Fibroblast of the conjunctiva (primary cell): ENCODE measurements at regions not wholly inside any gene's neighbourhood (a gene's known extent, or its start where the extent isn't known, plus 50 kb on each side); places are given as distances from the start of the nearest gene placed in this dataset.
"Not testable (repeated sequence)": the region's sequence is repeated elsewhere in the genome, so short reads cannot be mapped to it uniquely, and the experiment has no call there.

Source experiments
- DNase-seq: peaks from one replicate; pipeline ENCODE4 v3.0.0-alpha.2; 2010; ENCODE audit warnings: low read depth

- DNase-seq: no peak
These were observed 154.4 kb upstream of the UGT8 start for GRCh38 chr4:114444211-114444610.

- not testable (repeated sequence) for DNase-seq
These were observed 150.6 kb upstream of the UGT8 start for GRCh38 chr4:114447963-114448516.

DNA sequence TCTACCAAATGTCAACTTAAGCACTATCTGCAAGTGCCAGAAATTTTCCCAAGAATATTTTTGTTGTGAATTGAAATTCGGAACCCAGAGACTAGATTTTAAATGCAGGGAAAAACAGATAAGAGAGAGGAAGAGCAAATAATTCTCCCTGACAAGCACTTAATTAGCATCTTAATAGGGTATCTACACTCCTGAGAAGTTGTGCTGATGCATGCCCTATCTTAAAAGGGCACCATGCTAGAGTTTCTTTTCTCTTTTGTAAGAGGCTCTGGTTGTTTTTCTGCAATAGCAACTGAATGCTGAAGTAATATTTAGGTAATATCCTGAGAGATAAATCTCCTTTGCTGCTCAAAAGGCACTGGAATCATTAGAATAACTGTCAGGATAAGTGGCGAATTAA, 139.9 kb upstream of the UGT8 start:
- DNase-seq: no peak

- no peak for DNase-seq
These were observed 133.8 kb upstream of the UGT8 start for GRCh38 chr4:114464726-114465272.

DNA sequence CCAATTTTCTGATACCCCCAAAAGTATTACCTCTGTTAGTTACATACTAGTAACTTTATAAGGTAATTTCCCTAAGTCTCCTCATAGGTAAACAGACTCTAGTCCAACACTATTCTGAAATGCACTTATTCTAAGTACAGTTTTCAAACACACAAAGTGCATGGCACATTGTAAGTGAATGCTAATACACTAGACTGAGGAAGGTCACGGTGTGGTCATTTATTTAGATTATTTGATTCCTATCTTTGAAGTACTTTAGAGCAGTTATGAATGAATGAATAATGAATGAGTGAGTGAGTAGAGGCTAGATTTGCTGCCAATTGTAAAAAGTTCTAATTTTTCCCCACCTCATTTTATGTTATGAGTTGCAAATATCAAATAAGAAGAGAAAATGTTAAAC, 132.8 kb upstream of the UGT8 start:
- no peak for DNase-seq

DNA sequence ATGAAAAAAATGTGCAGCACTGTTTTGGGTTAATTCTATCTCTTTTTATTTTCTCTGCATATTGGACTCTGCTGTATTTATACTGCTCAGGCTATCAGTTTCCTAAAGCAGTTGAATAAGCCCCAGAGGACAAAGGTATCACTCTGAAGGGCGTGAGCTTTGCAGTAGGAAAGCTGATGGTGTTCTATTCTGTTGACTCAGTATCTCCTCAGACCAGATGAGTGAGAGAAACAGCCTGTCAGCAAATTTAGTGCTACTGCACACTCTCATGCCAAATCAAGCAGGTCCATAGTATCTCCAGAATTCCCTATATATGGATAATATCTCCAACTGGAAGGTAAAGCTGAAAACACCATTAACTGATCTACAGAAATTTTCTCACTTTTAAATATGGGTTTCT, 132.3 kb upstream of the UGT8 start:
- no peak for DNase-seq

GRCh38 chr4:114472269-114473032, 126.2 kb upstream of the UGT8 start:
- DNase-seq: no peak

DNA sequence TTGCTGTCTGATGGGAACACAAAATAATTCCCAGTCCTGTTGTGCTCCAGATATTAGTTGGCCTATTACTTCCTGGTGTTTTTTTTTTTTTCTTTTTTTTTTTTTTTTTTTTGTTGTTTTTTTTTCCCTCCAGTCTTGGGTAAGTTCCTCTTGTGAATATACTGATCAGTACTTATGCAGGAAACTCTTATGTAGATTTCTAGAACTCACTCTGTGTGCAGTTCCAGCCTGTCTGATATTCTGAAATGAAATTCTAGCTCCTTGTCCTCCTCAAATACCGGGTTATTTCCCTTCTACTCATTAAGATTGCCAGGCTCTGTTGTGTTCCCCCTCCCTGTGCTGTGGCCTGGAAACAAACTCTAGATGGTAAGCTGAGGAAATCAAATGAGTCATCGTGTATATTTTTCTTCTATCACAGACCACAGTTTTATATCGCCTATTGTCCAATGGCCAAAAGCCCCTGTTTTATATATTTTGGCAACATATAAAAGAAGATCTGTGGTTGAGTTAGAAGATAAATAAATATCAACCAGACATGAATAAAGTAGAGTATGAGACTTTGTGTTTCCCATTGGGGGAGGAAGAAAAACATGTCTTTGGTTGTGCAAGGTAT, 124.3 kb upstream of the UGT8 start:
- no peak for DNase-seq

DNA sequence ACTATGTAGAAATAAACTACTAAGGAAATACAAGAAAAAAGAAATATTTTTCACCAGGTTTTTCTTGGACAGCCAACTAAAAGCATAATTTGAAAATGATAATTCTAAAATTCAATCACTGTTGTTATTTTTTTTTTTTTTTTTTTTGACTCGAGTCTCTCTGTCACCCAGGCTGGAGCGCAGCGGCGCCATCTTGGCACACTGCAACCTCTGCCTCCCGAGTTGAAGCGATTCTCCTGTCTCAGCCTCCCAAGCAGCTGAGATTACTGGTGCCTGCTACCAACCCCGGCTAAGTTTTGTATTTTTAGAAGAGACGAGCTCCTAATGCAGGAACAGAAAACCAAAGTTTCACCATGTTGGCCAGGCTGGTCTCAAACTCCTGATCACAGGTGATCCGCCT, 122.3 kb upstream of the UGT8 start:
- no peak for DNase-seq

GRCh38 chr4:114479595-114479994, 119.0 kb upstream of the UGT8 start:
- DNase-seq: no peak

DNA sequence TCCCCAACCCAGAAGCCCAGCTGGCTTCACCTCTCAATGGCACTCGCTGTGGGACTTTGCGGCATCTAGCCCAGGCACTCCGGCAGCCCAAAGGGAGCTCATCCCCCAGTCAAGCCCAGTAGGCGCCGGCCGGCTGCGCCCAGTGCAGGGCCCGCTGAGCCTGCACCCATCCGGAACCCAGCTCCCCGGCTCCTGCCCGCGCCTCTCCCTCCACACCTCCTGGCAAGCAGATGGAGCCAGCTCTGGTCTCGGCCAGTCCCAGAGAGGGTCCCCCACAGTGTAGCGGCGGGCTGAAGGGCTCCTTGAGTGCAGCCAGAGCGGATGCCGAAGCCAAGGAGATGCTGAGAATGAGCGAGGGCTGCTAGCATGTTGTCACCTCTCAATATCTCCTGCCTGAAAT, 116.8 kb upstream of the UGT8 start:
- no peak for DNase-seq

DNA sequence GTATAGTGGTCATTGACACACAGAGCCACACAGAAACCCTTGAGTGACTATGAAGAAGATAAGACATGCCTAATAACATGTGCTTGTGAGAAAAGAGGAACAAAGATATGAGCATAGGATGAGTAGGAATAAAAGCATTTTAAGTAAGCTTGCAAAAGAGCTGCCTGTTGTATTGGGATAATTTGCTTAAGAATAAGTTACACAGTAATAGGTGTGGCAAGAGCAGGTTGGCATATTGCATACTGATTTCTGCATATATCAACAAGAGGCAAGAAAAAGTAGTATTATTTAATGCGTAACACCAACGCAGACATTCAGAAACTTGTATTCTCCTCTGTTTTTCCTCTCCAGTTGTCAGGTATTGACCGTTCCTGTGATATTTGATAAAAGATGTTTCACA, 111.5 kb upstream of the UGT8 start:
- no peak for DNase-seq

- no peak for DNase-seq
These were observed 110.2 kb upstream of the UGT8 start for GRCh38 chr4:114488301-114488982.

DNA sequence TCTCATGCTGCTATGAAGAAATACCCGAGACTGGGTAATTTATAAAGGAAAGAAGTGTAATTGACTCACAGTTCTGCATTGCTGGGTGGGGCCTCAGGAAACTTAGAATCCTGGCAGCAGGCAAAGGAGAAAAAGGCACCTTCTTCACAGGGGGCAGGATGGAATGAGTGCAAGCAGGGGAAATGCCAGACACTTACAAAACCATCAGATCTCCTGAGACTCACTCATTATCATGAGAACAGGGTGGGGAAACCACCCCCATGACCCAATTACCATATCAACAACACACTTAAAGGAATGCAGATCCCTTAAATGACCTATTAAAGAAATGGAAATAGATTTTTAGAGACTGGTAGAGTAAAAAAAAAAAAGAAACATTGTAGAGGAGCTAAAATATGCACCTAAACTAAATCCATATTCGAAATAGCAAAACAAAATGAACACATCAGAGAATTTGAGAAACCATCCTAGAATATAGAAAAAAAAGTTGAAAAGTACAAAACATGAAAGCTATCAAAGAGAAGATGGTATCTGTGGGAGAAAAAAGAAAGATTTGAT, 104.3 kb upstream of the UGT8 start:
- DNase-seq: no peak

GRCh38 chr4:114495471-114495928, 103.1 kb upstream of the UGT8 start:
- no peak for DNase-seq

- no peak for DNase-seq
These were observed 101.5 kb upstream of the UGT8 start for GRCh38 chr4:114497116-114497515.

- DNase-seq: no peak
These were observed 89.3 kb upstream of the UGT8 start for GRCh38 chr4:114509340-114509739.

- DNase-seq: no peak
These were observed 85.9 kb upstream of the UGT8 start for GRCh38 chr4:114512595-114513295.

DNA sequence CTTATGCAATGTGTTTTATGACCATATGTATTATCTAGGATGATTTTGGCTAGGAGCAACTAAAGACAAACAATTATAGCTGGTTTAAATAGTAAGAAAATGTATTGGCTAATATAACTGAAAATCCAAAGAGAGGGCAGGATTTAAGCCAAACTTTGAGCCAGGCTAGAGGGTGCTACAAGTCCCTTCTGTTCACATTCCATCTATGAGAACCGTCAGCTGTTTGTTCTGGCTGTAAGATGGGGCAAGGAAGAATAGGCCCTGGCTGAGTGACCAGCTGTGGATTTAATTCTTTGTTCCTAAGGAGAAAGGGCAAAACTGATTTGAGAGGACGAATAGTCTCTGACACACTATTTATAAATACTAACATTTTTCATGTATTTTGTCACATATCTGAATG, 79.2 kb upstream of the UGT8 start:
- no peak for DNase-seq

DNA sequence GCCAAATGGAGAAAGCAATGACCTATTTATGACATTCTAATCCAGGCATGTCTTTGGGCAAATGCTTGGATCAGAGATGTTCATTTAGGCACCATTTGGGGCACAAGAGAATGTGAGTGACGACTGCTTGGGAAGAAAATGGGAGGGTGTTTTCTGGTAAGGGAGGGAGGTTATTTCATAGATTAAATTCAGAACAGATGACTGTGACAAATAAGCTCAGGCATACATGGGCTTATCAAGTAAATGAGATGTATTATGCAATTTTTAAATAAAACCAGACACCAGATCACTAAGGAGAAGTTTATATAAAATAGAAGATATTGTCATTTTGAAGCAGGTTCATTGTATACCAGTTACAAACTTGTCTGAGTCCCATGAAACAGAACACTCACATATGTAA, 71.4 kb upstream of the UGT8 start:
- no peak for DNase-seq

GRCh38 chr4:114527637-114528036, 71.0 kb upstream of the UGT8 start:
- DNase-seq: no peak

DNA sequence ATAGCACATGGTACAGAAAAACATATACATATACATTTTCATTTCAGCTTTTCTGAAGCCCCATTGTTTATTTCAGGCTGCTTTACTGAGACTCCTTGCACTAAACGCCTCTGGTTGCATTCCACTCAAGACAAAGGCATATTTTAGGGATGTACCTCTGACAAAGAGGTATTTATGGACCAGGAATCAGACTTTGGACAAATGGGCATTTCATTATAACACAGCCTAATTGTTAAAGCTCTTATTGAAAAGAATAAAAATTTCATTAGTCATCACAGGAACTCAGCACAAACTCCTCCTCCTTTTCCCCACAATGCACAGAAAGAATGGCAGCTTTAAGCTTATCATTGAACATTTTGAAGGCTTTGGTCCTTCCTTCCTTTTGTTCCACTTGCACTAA, 62.9 kb upstream of the UGT8 start:
- DNase-seq: no peak
